Muscle layer of duodenum (tissue), 2 donors: ENCODE measurements at regions not wholly inside any gene's neighbourhood (a gene's known extent, or its start where the extent isn't known, plus 50 kb on each side); places are given as distances from the start of the nearest gene placed in this dataset.

Experiments
- H3K27ac ChIP-seq: one replicate; pipeline ENCODE4 v1.7.0; 2013; ENCODE audit warnings: mild to moderate bottlenecking, low read length
- H3K27me3 ChIP-seq: one replicate; pipeline ENCODE4 v1.7.0; 2013; ENCODE audit warnings: low read depth, mild to moderate bottlenecking, control low read depth, low read length
- H3K36me3 ChIP-seq, 2 donors: one replicate each; pipeline ENCODE4 v1.7.0; 2013; ENCODE audit warnings: low read length in 2 of 2, control low read depth in 1 of 2, mild to moderate bottlenecking in 1 of 2; ENCODE audit not compliant: insufficient read depth in 2 of 2, control insufficient read depth in 1 of 2
- H3K4me1 ChIP-seq, 2 donors: one replicate each; pipeline ENCODE4 v1.7.0; 2013; ENCODE audit warnings: low read length in 2 of 2, mild to moderate bottlenecking in 2 of 2, control low read depth in 1 of 2, moderate library complexity in 1 of 2; ENCODE audit not compliant: insufficient read depth in 2 of 2, control insufficient read depth in 1 of 2
- H3K4me3 ChIP-seq, 2 donors: one replicate each; pipeline ENCODE4 v1.7.0; 2013; ENCODE audit warnings: low read length in 2 of 2, low read depth in 1 of 2, mild to moderate bottlenecking in 1 of 2
- H3K9me3 ChIP-seq, 2 donors: one replicate each; pipeline ENCODE4 v1.7.0; 2013; ENCODE audit warnings: low read length in 2 of 2, control low read depth in 1 of 2, mild to moderate bottlenecking in 1 of 2; ENCODE audit not compliant: control insufficient read depth in 1 of 2
- donor health status: healthy.

DNA sequence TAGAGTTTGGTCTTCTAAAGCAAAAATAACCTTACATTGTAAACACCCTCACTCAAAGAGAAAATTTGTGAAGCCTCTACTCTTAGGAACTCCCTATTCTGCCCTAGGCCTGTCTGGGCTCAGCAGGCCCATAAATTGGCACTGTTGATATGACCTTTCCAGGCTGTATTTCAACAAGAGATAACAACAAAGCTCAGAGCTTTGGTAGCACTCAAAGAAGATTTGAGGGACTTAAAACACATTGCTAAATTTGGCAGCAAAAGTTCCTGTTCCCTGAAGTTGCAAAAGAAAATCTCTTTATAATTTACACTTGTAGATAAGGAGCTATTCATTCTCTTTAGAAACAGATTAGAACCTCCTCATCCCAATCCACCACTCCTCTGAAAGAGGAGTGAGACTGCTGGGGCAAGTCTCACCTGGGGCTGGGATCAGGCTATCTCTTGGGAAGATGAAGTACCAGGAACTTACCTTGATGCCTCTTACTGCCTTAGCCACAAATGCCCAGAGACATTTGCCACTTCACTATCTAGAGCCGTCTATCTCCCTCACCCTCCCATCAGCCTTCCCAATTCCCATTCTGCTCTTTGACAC is 110.4 kb upstream of the AKIP1 start:
- H3K4me1 ChIP-seq, result peaks cover 12 to 35% of the 10 kb centered on the region in 2 donors
- H3K27me3 ChIP-seq, result no peaks in the 10 kb centered on the region
- no peaks in the 10 kb centered on the region for H3K9me3 ChIP-seq
- H3K36me3 ChIP-seq, result no peaks in the 10 kb centered on the region
- H3K4me3 ChIP-seq, result no peak overlapping the region
- H3K27ac ChIP-seq, result no peak overlapping the region

DNA sequence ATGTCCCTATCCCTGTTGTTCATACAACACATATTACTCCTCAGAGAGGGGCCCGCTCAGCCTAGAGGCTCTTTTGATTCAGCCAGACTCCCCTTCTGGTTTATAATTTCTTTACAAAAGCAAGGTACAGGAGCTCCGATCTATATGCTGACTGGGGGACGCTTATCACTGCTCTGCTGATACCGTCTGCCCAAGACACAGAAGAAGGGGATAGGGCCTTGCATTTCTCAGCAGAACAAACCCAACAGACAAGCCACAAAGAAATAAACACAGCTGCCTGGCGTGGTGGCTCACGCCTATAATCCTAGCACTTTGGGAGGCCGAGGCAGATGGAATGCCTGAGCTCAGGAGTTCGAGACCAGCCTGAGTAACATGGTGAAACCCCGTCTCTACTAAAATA is 109.9 kb upstream of the AKIP1 start:
- Histone ChIP-seq H3K9me3 (no peaks in the 10 kb centered on the region), H3K4me1 (peaks cover 17 to 35% of the 10 kb centered on the region in 2 donors), H3K4me3 (no peak overlapping the region), H3K36me3 (no peaks in the 10 kb centered on the region), H3K27me3 (no peaks in the 10 kb centered on the region), H3K27ac (no peak overlapping the region)

DNA sequence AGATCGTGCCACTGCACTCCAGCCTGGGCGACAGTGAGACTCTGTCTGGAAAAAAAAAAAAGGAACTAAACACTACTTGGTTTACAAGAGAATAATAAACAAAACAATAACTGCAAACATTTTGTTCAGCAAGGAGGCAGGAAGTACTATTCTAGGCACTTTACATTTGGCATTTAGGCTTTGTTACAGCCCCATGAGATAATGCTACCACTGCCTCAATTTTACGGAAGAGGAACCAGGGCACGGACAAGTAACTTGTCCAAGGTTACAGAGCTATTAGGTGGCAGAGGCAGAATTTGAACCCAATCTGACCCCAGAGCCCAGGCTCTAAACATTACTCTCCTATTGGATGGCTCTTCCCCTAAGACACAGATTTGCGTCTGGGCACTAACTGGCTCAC is 108.7 kb upstream of the AKIP1 start:
- H3K4me1 ChIP-seq, result peaks cover 23 to 38% of the 10 kb centered on the region in 2 donors

DNA sequence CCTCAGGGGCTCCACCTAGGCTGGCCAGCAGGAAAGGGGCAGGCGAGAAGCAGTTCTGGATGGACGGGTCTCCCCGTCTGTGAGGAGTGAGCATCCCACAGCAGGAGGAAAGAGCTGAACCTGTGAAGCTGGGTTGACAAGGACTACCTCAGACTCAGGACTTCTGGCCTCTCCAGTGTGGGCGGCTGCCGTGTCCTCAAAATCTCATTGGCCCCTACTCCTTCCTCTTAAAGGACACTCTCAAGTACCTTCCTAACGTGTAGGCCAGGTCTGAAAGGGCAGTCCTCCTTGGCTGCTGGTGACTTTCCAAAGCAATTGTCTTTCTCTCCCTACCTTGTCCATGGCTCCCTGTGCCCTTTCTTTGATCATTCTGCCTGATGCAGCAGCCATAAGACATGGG is 107.0 kb upstream of the AKIP1 start:
- H3K36me3 ChIP-seq, result no peaks in the 10 kb centered on the region
- H3K4me3 ChIP-seq, result no peak overlapping the region
- peaks cover 39% of the 10 kb centered on the region in 2 donors for H3K4me1 ChIP-seq
- H3K27ac ChIP-seq, result no peak overlapping the region
- no peaks in the 10 kb centered on the region for H3K27me3 ChIP-seq
- H3K9me3 ChIP-seq, result no peaks in the 10 kb centered on the region

More for the DNA sequence above, 108.7 kb upstream of the AKIP1 start:
- no peaks in the 10 kb centered on the region for H3K27me3 ChIP-seq
- no peaks in the 10 kb centered on the region for H3K36me3 ChIP-seq
- no peak overlapping the region for H3K27ac ChIP-seq
- no peak overlapping the region for H3K4me3 ChIP-seq
- H3K9me3 ChIP-seq, result no peaks in the 10 kb centered on the region

DNA sequence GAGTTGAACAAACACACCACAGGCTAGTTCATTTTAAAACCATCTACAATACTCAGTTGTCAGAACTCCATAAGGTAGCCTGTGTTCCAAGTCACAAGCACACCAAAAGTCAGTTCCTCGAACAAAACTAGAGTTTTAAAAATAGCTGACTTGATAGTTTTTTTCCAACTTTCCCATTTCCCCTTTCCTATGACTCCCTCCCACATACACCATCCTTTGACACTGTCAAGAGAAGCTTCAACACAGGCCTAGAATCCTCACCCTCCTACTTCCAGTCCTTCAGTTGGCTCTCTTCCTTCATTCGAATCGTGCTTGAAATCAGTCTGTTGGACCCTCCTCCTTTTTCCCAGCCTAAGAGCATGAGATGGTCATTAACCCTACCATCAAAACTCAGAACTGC is 105.7 kb upstream of the AKIP1 start:
- peak overlapping the region in 1 of 2 donors; percentile 4 for H3K4me3 ChIP-seq
- H3K4me1 ChIP-seq, result peaks cover 39 to 41% of the 10 kb centered on the region in 2 donors
- no peaks in the 10 kb centered on the region for H3K27me3 ChIP-seq
- no peaks in the 10 kb centered on the region for H3K36me3 ChIP-seq
- peak overlapping the region; percentile 98 for H3K27ac ChIP-seq
- H3K9me3 ChIP-seq, result no peaks in the 10 kb centered on the region

DNA sequence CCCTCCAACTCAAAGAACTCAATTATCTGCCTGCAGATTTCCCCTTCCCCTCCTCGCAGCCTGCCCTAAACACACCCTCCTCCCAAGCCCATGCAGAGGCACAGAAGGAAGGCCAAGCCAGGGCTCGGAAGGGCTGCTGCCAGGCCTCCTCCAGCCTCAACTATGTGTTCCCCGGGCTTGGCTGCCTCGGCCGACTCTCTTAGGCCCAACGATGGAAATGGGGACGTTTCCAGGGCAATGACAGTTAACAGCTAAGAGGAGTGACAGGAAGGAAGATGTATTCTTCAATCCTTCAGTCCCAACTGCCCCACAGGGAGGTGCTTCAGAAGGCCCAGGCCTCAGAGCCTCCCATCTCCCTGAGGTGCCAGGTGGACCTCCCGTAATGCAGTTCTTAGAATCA is 104.0 kb upstream of the AKIP1 start:
- Histone ChIP-seq H3K27ac (peak overlapping the region; percentile 98), H3K4me3 (peak overlapping the region; percentile 66 to 92), H3K27me3 (no peaks in the 10 kb centered on the region), H3K9me3 (no peaks in the 10 kb centered on the region), H3K36me3 (no peaks in the 10 kb centered on the region), H3K4me1 (peaks cover 38 to 42% of the 10 kb centered on the region in 2 donors)

DNA sequence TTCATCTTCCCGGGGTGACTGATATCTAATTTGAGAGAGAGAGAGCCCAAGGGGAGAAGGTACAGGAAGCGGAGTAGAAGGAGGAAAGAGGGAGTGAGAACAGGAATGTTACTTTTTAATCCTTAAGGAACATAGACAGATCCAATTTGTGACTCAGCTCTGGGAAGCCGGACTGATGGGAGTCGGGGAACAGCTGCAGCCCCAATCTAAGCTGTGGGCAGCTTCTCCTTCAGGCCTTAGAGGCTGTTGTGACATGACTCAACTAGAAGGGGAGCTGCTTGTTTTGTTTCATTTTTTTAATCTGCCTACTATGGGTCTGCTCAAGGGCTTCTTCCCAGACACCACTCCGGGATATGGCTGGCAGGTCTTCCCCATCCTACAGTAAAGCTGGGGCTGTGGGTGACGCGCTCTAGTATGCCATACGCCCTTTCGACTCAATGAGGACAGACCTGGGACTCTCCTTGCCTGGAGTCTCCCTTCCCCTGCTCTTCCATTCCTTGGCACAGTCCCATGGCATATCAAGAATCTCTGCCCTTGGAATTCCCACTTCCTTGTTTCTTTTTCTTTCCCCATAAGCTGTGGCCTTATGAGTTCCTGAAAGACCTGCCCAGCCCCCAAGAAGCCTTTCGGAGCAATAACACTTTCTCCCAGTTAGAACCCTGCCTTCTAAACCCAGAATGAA is 103.3 kb upstream of the AKIP1 start:
- Histone ChIP-seq H3K27ac (peak overlapping the region; percentile 98), H3K4me1 (peaks cover 38 to 42% of the 10 kb centered on the region in 2 donors), H3K36me3 (no peaks in the 10 kb centered on the region), H3K9me3 (no peaks in the 10 kb centered on the region), H3K27me3 (no peaks in the 10 kb centered on the region), H3K4me3 (peak overlapping the region; percentile 66 to 92)

DNA sequence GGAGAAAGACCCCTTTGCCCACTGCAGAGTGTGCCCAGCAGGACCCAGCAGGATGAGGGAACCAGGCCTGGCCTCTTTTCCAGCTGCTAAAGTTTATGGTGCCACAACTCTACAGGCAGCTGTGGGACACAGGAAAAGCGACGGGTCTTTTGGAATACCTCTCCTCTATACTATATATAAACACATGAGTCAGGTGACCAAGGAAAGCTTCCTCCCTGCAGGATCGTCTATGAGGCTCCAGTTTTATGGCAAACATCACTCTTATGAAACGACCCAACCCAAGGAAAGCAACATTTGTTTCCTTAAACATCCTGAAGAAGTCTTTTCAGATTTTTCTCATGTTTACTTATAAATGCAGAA is 102.8 kb upstream of the AKIP1 start:
- H3K4me3 ChIP-seq, result peak overlapping the region; percentile 66 to 92
- H3K4me1 ChIP-seq, result peaks cover 41 to 44% of the 10 kb centered on the region in 2 donors
- H3K9me3 ChIP-seq, result no peaks in the 10 kb centered on the region
- peak overlapping the region; percentile 98 for H3K27ac ChIP-seq
- no peaks in the 10 kb centered on the region for H3K36me3 ChIP-seq
- no peaks in the 10 kb centered on the region for H3K27me3 ChIP-seq

DNA sequence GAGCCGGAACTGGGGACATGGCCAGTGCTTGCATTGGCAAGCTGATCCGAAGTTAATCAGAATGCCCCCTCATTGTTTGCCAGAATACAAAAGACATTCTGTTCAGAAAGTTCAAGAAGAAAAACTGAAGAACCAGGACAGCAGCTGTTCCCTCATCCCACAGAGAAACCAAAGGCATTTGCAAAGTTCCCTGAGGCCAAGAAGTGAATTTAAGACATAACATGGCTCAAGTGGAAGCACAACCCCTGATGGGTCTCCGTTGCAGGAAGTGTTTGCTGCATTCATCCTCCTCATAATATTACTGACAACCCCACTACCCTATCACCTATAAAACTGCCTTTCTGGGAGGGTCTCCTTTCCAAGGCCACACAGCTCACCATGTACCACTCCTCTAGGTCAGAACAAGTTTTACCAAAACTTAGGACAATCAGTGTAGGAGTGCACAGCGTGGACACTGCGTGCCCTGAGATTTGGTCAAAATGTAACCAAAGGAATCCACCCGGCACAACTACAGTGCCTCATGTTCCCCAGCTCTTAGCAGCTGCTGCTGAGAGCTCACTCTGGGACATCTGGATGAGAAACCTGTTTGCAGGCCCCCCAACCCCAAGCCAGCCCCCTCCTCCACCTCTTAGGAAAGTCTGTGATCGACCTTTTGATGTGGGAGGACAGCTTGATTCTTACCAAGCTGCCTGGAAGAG is 101.6 kb upstream of the AKIP1 start:
- no peaks in the 10 kb centered on the region for H3K9me3 ChIP-seq
- H3K4me1 ChIP-seq, result peaks cover 40 to 52% of the 10 kb centered on the region in 2 donors
- peak overlapping the region; percentile 66 to 92 for H3K4me3 ChIP-seq
- H3K36me3 ChIP-seq, result no peaks in the 10 kb centered on the region
- peak overlapping the region; percentile 98 for H3K27ac ChIP-seq
- H3K27me3 ChIP-seq, result no peaks in the 10 kb centered on the region

DNA sequence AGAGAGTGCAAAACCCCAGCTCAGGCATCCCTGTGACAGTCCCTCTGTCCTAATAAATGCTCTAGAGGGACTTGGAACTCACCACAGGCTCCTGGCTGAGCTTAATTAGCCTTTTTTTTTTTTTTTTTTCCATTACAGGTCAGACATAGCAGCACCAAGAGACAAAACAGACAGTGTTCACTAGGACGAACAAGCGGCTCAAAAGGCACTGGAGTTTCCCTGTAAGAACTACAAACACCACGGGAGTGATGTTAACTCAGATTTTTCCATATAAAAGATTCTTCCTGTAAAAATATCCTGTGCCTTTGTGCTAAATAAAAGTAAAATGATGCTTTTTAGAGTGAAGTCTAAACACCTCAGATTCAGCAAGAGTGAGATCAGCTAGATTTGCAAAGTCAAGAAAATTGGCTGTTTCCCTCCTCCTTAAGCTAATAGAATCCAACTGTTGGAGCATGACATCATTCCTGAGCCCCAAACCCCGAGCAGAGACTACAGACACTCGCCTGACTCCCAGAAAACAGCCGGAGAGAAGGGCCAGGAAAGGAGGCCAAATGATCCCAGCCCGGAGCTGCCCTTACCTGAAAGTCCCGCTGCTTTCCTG is 101.0 kb upstream of the AKIP1 start:
- Histone ChIP-seq H3K27me3 (no peaks in the 10 kb centered on the region), H3K27ac (peak overlapping the region; percentile 98), H3K4me3 (peak overlapping the region; percentile 66 to 92), H3K4me1 (peaks cover 34 to 52% of the 10 kb centered on the region in 2 donors), H3K36me3 (no peaks in the 10 kb centered on the region), H3K9me3 (no peaks in the 10 kb centered on the region)

DNA sequence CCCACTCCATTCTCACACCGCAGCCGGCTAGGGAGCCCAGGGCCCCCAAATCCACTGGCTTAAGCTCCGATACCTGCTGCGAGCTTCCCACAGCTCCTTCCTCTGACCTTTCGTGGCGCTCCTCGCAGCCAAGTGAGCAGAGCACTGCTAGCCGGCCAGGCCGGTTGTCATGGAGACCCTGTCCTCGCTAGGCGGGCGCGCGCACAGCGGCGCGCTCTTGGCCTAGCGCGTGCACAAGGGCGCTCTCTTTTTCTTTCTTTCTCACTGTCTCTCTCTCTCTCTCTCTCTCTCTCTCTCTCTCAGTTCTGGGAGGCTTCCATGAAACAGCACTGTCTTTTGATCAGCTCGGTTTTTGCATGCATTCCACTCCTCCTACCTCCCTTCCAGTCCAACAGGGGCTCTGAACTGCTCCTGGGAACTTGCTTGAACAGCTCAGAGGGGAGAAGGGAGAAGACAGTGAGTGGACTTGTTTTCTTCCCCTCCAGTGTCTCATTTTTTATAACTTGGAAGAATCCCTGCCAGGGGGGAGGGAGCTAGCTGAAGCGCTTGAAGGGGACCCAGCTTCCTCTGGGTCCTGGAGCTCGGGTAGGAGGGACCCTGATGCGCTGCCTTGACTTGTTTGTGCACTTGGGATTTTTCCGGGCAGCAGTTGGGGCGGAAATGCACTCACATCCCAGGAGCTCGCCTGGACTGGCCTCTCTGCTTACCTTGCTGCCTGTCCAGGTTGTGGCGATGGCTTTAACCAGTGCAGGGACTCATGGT is 100.3 kb upstream of the AKIP1 start:
- Histone ChIP-seq H3K36me3 (no peaks in the 10 kb centered on the region), H3K4me1 (peaks cover 27 to 47% of the 10 kb centered on the region in 2 donors), H3K27me3 (no peaks in the 10 kb centered on the region), H3K27ac (peak overlapping the region; percentile 98), H3K4me3 (peak overlapping the region; percentile 66 to 92), H3K9me3 (no peaks in the 10 kb centered on the region)
